IMR-90 (cell line): ENCODE measurements at regions not wholly inside any gene's neighbourhood (a gene's known extent, or its start where the extent isn't known, plus 50 kb on each side); places are given as distances from the start of the nearest gene placed in this dataset.

Source experiments
- ATAC-seq: fragments of 200-7000 bp; cut with Tn5 transposase; 2 replicates; pipeline ENCODE4 v1.9.1; 2020; ENCODE audit warnings: low read depth, mild to moderate bottlenecking, moderate library complexity
- BruUV-seq: library from RNA; stranded (reverse); fragments of 400-500 nt; replicated peaks from 2 replicates; lab custom pipeline; 2021; lab: Mats Ljungman, UMichigan
- CTCF ChIA-PET: fragments of 300-600 bp; formaldehyde crosslinking; extraction: SDS; loops from one replicate; lab custom pipeline; 2021; ENCODE audit warnings: antibody characterized with exemption; lab: Yijun Ruan, JAX
- POLR2A ChIA-PET: fragments of 300-600 bp; sonication (Branson Sonifier 250); formaldehyde crosslinking; loops from one replicate; lab custom pipeline; 2022; ENCODE audit warnings: antibody characterized with exemption; ENCODE audit not compliant: unreplicated experiment; lab: Charles Lee
- DNase-seq: peaks from one replicate; pipeline ENCODE4 v3.0.0; 2013
- H2AFZ ChIP-seq: replicated peaks from 2 replicates; pipeline ENCODE3; 2013; ENCODE audit warnings: low read length, mild to moderate bottlenecking; ENCODE audit not compliant: poor library complexity
- H2AK5ac ChIP-seq: 2 replicates; pipeline ENCODE4 v1.6.1; 2013; ENCODE audit warnings: low read depth, low read length, inconsistent platforms
- H2AK9ac ChIP-seq: replicated peaks from 2 replicates; pipeline ENCODE3; 2013; ENCODE audit warnings: mild to moderate bottlenecking, low read depth, low read length, moderate library complexity; ENCODE audit not compliant: poor library complexity
- H2BK120ac ChIP-seq: 2 replicates; pipeline ENCODE4 v1.6.1; 2013; ENCODE audit warnings: low read depth, low read length, inconsistent platforms
- H2BK15ac ChIP-seq: 3 replicates; pipeline ENCODE4 v1.6.1; 2013; ENCODE audit warnings: low read depth, low read length, inconsistent platforms
- H2BK20ac ChIP-seq: 2 replicates; pipeline ENCODE4 v1.6.1; 2013; ENCODE audit warnings: low read depth, mild to moderate bottlenecking, inconsistent platforms, low read length, moderate library complexity
- H2BK5ac ChIP-seq: 2 replicates; pipeline ENCODE4 v1.6.1; 2013; ENCODE audit warnings: mild to moderate bottlenecking, low read depth, low read length, inconsistent platforms; ENCODE audit not compliant: poor library complexity, severe bottlenecking
- H3K14ac ChIP-seq: replicated peaks from 2 replicates; pipeline ENCODE4 v1.6.1; 2013; ENCODE audit warnings: low read depth, low read length, inconsistent platforms
- H3K18ac ChIP-seq: 2 replicates; pipeline ENCODE4 v1.6.1; 2013; ENCODE audit warnings: low read depth, low read length, control low read depth
- H3K23ac ChIP-seq: 2 replicates; pipeline ENCODE4 v1.6.1; 2013; ENCODE audit warnings: low read depth, low read length, inconsistent platforms
- H3K27ac ChIP-seq: 2 replicates; pipeline ENCODE4 v1.5.1; 2013; ENCODE audit warnings: mild to moderate bottlenecking, control low read depth, low read length; ENCODE audit not compliant: insufficient read depth
- H3K27me3 ChIP-seq: 2 replicates; pipeline ENCODE4 v1.6.1; 2013; ENCODE audit warnings: low read length; ENCODE audit not compliant: control insufficient read depth, insufficient read depth
- H3K36me3 ChIP-seq: 2 replicates; pipeline ENCODE4 v1.6.1; 2013; ENCODE audit warnings: low read length, mixed read lengths; ENCODE audit not compliant: control insufficient read depth, insufficient read depth
- H3K4ac ChIP-seq: 2 replicates; pipeline ENCODE4 v1.6.1; 2013; ENCODE audit warnings: low read depth, low read length, inconsistent platforms
- H3K4me1 ChIP-seq: 2 replicates; pipeline ENCODE4 v1.6.1; 2013; ENCODE audit warnings: low read length, mixed read lengths; ENCODE audit not compliant: control insufficient read depth, insufficient read depth
- H3K4me2 ChIP-seq: 2 replicates; pipeline ENCODE4 v1.6.1; 2013; ENCODE audit warnings: low read depth, mild to moderate bottlenecking, control low read depth, low read length, moderate library complexity
- H3K4me3 ChIP-seq: 2 replicates; pipeline ENCODE4 v1.5.1; 2013; ENCODE audit warnings: low read depth, mild to moderate bottlenecking, control low read depth, low read length, moderate library complexity; ENCODE audit not compliant: insufficient read depth
- H3K56ac ChIP-seq: 2 replicates; pipeline ENCODE4 v1.6.1; 2013; ENCODE audit warnings: low read length, inconsistent platforms; ENCODE audit not compliant: insufficient read depth; ENCODE audit errors: extremely low read depth
- H3K79me1 ChIP-seq, 2 experiments: 2 replicates each; pipeline ENCODE4 v1.6.1; 2013; ENCODE audit warnings: low read length in 2 of 2, inconsistent platforms in 1 of 2, low read depth in 1 of 2
- H3K9ac ChIP-seq: 2 replicates; pipeline ENCODE4 v1.6.1; 2013; ENCODE audit warnings: low read depth, low read length, control low read depth
- H3K9me1 ChIP-seq: 2 replicates; pipeline ENCODE4 v1.6.1; 2013; ENCODE audit warnings: low read length, inconsistent platforms; ENCODE audit not compliant: insufficient read depth
- H3K9me3 ChIP-seq: 2 replicates; pipeline ENCODE4 v1.6.1; 2013; ENCODE audit warnings: low read length; ENCODE audit not compliant: control insufficient read depth, insufficient read depth
- H4K20me1 ChIP-seq: 2 replicates; pipeline ENCODE4 v1.6.1; 2013; ENCODE audit warnings: low read length, inconsistent platforms; ENCODE audit not compliant: insufficient read depth
- H4K5ac ChIP-seq: 2 replicates; pipeline ENCODE4 v1.6.1; 2013; ENCODE audit warnings: mild to moderate bottlenecking, low read depth, low read length, control low read depth
- H4K8ac ChIP-seq, 2 experiments: 2 replicates each; pipeline ENCODE4 v1.6.1; 2013; ENCODE audit warnings: low read depth in 2 of 2, low read length in 2 of 2, control low read depth in 1 of 2, inconsistent platforms in 1 of 2
- H4K91ac ChIP-seq: 2 replicates; pipeline ENCODE4 v1.6.1; 2013; ENCODE audit warnings: low read depth, low read length, inconsistent platforms; ENCODE audit not compliant: insufficient read depth
- BHLHE40 ChIP-seq: fragments of 150-350 bp; IDR thresholded peaks from 2 replicates; pipeline ENCODE4 v1.6.1; 2016; ENCODE audit warnings: mild to moderate bottlenecking, low read depth, low read length
- CEBPB ChIP-seq: IDR thresholded peaks from 2 replicates; pipeline ENCODE4 v1.6.1; 2012; ENCODE audit warnings: low read depth, low read length, improper control_type of control experiment
- CHD1 ChIP-seq: IDR thresholded peaks from 2 replicates; pipeline ENCODE4 v1.6.1; 2012; ENCODE audit warnings: low read depth, low read length, improper control_type of control experiment
- FOS ChIP-seq: fragments of 150-350 bp; IDR thresholded peaks from 2 replicates; pipeline ENCODE4 v1.6.1; 2016; ENCODE audit warnings: low read depth, low read length
- MAFK ChIP-seq: IDR thresholded peaks from 2 replicates; pipeline ENCODE4 v1.6.1; 2012; ENCODE audit warnings: low read depth, low read length, improper control_type of control experiment
- MAZ ChIP-seq: IDR thresholded peaks from 2 replicates; pipeline ENCODE4 v1.6.1; 2012; ENCODE audit warnings: low read depth, mild to moderate bottlenecking, low read length, improper control_type of control experiment, moderate library complexity, borderline replicate concordance
- MXI1 ChIP-seq: IDR thresholded peaks from 2 replicates; pipeline ENCODE4 v1.6.1; 2012; ENCODE audit warnings: low read depth, mild to moderate bottlenecking, low read length, moderate library complexity, borderline replicate concordance
- NFE2L2 ChIP-seq: fragments of 150-350 bp; IDR thresholded peaks from 2 replicates; pipeline ENCODE4 v1.6.1; 2016; ENCODE audit warnings: low read depth, mild to moderate bottlenecking, low read length
- POLR2A ChIP-seq: IDR thresholded peaks from 2 replicates; pipeline ENCODE4 v1.6.1; 2012; ENCODE audit warnings: mild to moderate bottlenecking, low read depth, low read length
- RAD21 ChIP-seq: IDR thresholded peaks from 2 replicates; pipeline ENCODE4 v1.6.1; 2012; ENCODE audit warnings: low read length, improper control_type of control experiment
- RCOR1 ChIP-seq: IDR thresholded peaks from 2 replicates; pipeline ENCODE4 v1.6.1; 2012; ENCODE audit warnings: mild to moderate bottlenecking, low read length, improper control_type of control experiment; ENCODE audit not compliant: insufficient replicate concordance
- RFX5 ChIP-seq: IDR thresholded peaks from 2 replicates; pipeline ENCODE4 v1.8.0; 2012; ENCODE audit warnings: low read depth, mild to moderate bottlenecking, low read length, moderate library complexity
- SMC3 ChIP-seq: fragments of 150-350 bp; IDR thresholded peaks from 2 replicates; pipeline ENCODE4 v1.6.1; 2016; ENCODE audit warnings: low read depth, mild to moderate bottlenecking, antibody characterized with exemption, low read length, moderate library complexity
- WGBS, 2 experiments: methylation state at CpG; one replicate each; pipeline versions ENCODE4 v1.1.5 to v1.1.7; 2013; ENCODE audit warnings: missing lambda C conversion rate in 2 of 2; ENCODE audit not compliant: insufficient read length in 1 of 2; ENCODE audit errors: extremely low coverage in 2 of 2; 5-methylcytosine and 5-hydroxymethylcytosine counted together
- dilution Hi-C: fragments of 300-500 bp; cut with HindIII; formaldehyde crosslinking; loops from one replicate; pipeline ENCODE4 v1.14.3; 2018; ENCODE audit warnings: low sequenced_read_pairs; ENCODE audit not compliant: unreplicated experiment
- in situ Hi-C: fragments of 300-500 bp; cut with MboI; formaldehyde crosslinking; loops from 3 replicates; pipeline ENCODE4 v1.14.3; 2019; ENCODE audit warnings: low sequenced_read_pairs, inconsistent platforms, mixed read lengths
- intact Hi-C: fragments of 100-400 bp; cut with micrococcal nuclease; formaldehyde crosslinking; loops from 2 replicates; pipeline ENCODE4 v1.10.0; 2022
- TF ChIP-seq, protein P1 (sequence below): conservative IDR thresholded peaks from 2 replicates; pipeline ENCODE4 v1.5.1; 2012; ENCODE audit warnings: mild to moderate bottlenecking, low read depth, low read length, improper control_type of control experiment
- TF ChIP-seq, protein P2 (sequence below): fragments of 150-350 bp; IDR thresholded peaks from 2 replicates; pipeline ENCODE4 v1.6.1; 2016; ENCODE audit warnings: low read depth, mild to moderate bottlenecking, low read length, moderate library complexity, borderline replicate concordance
- TF ChIP-seq, protein P3 (sequence below): fragments of 150-350 bp; IDR thresholded peaks from 2 replicates; pipeline ENCODE4 v1.6.1; 2017; ENCODE audit warnings: mild to moderate bottlenecking, antibody characterized with exemption, low read length, low read depth

DNA sequence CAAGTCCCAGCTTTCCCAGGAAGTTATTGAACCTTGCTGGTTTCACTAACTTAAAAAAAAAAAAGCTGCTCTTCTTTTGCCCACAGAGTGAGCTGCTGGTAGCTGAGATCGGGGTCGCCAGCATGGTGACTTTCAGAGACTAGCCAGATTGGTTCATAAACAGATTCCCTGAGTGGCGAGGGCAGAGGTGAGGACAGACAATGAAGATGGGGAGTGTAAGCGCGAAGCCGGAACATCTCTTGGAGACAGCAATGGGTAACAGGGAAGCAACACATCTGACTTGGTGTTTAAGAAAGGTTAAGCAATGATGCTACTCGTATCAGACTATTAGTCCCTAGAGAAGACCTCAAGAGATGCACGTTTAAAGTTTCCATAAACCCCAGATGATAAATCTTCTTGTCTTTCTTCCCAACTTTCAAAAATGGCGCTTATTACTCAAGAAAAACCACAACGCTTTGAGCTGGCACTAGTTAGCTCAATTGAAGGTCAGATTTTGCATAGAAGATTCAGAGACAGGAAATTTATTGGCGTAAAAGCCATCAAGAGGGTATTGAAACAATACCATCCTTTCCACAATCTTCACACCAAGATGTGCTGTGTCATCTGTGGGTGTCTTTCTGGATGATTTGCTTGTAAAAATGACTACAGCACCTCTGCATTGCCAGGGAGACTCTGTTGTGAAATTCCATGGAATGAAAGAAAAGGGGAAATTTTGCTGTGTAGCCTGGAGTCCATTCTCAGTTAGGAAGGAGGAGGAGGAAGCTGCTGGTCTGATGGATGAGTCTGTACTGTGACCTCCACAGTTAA is 193.1 kb upstream of the CXCR4 start:
- H2AK5ac ChIP-seq: no peak overlapping the region
- H2AK9ac ChIP-seq: no peak overlapping the region
- H2BK5ac ChIP-seq: no peak overlapping the region
- POLR2A ChIA-PET: no interaction called here
- H3K9me1 ChIP-seq: no peaks in the 10 kb centered on the region
- no peaks in the 10 kb centered on the region for H3K9me3 ChIP-seq
- no peak overlapping the region for H3K18ac ChIP-seq
- dilution Hi-C loops: no loop called here
- no peak overlapping the region for H2AFZ ChIP-seq
- WGBS, 2 experiments: no CpG with 5 or more reads among the region's 11 CpGs
- H3K4me3 ChIP-seq: no peak overlapping the region
- in situ Hi-C loops: no loop called here
- H3K36me3 ChIP-seq: no peaks in the 10 kb centered on the region
- no peak overlapping the region for H3K23ac ChIP-seq
- no peak overlapping the region for H3K56ac ChIP-seq
- no peak overlapping the region for H4K5ac ChIP-seq
- BruUV-seq: no TSS peak
- no peak overlapping the region for H3K14ac ChIP-seq
- H3K4ac ChIP-seq: no peak overlapping the region
- no peak overlapping the region for H4K8ac ChIP-seq
- no peak overlapping the region for H3K9ac ChIP-seq
- no peak for ATAC-seq
- no peak overlapping the region for H4K91ac ChIP-seq
- H2BK120ac ChIP-seq: no peak overlapping the region
- H2BK20ac ChIP-seq: no peak overlapping the region
- H3K27ac ChIP-seq: no peak overlapping the region
- DNase-seq: no peak
- no peaks in the 10 kb centered on the region for H4K20me1 ChIP-seq
- H3K4me1 ChIP-seq: no peaks in the 10 kb centered on the region
- H3K79me1 ChIP-seq: no peaks in the 10 kb centered on the region
- no peak for TF ChIP-seq BHLHE40
- TF ChIP-seq NFE2L2: no peak
- no peak for TF ChIP-seq CHD1
- no peak for TF ChIP-seq CEBPB
- TF ChIP-seq RCOR1: no peak
- TF ChIP-seq, protein P1, sequence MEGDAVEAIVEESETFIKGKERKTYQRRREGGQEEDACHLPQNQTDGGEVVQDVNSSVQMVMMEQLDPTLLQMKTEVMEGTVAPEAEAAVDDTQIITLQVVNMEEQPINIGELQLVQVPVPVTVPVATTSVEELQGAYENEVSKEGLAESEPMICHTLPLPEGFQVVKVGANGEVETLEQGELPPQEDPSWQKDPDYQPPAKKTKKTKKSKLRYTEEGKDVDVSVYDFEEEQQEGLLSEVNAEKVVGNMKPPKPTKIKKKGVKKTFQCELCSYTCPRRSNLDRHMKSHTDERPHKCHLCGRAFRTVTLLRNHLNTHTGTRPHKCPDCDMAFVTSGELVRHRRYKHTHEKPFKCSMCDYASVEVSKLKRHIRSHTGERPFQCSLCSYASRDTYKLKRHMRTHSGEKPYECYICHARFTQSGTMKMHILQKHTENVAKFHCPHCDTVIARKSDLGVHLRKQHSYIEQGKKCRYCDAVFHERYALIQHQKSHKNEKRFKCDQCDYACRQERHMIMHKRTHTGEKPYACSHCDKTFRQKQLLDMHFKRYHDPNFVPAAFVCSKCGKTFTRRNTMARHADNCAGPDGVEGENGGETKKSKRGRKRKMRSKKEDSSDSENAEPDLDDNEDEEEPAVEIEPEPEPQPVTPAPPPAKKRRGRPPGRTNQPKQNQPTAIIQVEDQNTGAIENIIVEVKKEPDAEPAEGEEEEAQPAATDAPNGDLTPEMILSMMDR: no peak
- TF ChIP-seq MAZ: no peak
- TF ChIP-seq, protein P2, sequence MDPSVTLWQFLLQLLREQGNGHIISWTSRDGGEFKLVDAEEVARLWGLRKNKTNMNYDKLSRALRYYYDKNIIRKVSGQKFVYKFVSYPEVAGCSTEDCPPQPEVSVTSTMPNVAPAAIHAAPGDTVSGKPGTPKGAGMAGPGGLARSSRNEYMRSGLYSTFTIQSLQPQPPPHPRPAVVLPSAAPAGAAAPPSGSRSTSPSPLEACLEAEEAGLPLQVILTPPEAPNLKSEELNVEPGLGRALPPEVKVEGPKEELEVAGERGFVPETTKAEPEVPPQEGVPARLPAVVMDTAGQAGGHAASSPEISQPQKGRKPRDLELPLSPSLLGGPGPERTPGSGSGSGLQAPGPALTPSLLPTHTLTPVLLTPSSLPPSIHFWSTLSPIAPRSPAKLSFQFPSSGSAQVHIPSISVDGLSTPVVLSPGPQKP: no peak
- no peak for TF ChIP-seq FOS
- no peak for TF ChIP-seq RFX5
- no peak for TF ChIP-seq MAFK
- TF ChIP-seq SMC3: no peak
- no peak for TF ChIP-seq RAD21
- TF ChIP-seq, protein P3, sequence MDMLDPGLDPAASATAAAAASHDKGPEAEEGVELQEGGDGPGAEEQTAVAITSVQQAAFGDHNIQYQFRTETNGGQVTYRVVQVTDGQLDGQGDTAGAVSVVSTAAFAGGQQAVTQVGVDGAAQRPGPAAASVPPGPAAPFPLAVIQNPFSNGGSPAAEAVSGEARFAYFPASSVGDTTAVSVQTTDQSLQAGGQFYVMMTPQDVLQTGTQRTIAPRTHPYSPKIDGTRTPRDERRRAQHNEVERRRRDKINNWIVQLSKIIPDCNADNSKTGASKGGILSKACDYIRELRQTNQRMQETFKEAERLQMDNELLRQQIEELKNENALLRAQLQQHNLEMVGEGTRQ: no peak
- no peak for TF ChIP-seq MXI1
- no peak for TF ChIP-seq POLR2A
- no peaks in the 10 kb centered on the region for H3K27me3 ChIP-seq
- H3K4me2 ChIP-seq: no peak overlapping the region
- CTCF ChIA-PET: no interaction called here
- intact Hi-C loops: no loop called here
- H2BK15ac ChIP-seq: no peak overlapping the region
